K562 (cell line): ENCODE measurements at regions not wholly inside any gene's neighbourhood (a gene's known extent, or its start where the extent isn't known, plus 50 kb on each side); places are given as distances from the start of the nearest gene placed in this dataset.

ENCODE experiments used
- ATAC-seq: fragments of 200-7000 bp; cut with Tn5 transposase; 3 replicates; pipeline ENCODE4 v1.9.1; 2020; ENCODE audit warnings: moderate library complexity
- BruUV-seq: library from RNA; stranded (reverse); fragments of 400-500 nt; replicated peaks from 2 replicates; lab custom pipeline; 2021; lab: Mats Ljungman, UMichigan
- CTCF ChIA-PET: fragments of 300-600 bp; formaldehyde crosslinking; extraction: SDS; loops from one replicate; lab custom pipeline; 2021; ENCODE audit warnings: low intra/inter-chr PET ratio; lab: Yijun Ruan, JAX
- POLR2A ChIA-PET: fragments of 300-600, 350-650 bp; sonication (Branson Sonifier 250); formaldehyde crosslinking; extraction: SDS; loops from one replicate; lab custom pipeline; 2021; ENCODE audit warnings: antibody characterized with exemption, inconsistent platforms; lab: Yijun Ruan, JAX
- DNase-seq, 4 experiments: peaks; one replicate each; pipeline versions ENCODE4 v3.0.0 to v3.0.0-alpha.2; 2011 to 2018; ENCODE audit warnings: low spot score in 3 of 4, mixed read lengths in 3 of 4; ENCODE audit errors: extremely low read depth in 1 of 4
- FAIRE-seq: peaks from 2 replicates; lab custom pipeline; 2011; peaks lifted over from hg19 to GRCh38; lab: Jason Lieb, UNC
- H2AFZ ChIP-seq: 2 replicates; pipeline ENCODE4 v1.6.0; 2011; ENCODE audit warnings: low read depth, low read length, control low read depth, inconsistent platforms
- H3K27ac ChIP-seq: fragments of 200-600 bp; 3 replicates; pipeline ENCODE4 v1.8.0; 2011; ENCODE audit warnings: low read depth, mild to moderate bottlenecking, control low read depth, inconsistent platforms, low read length, moderate library complexity, mixed read lengths; ENCODE audit errors: extremely low read depth
- H3K27me3 ChIP-seq, 2 experiments: fragments of 300-600 bp in 1 of 2; 2 replicates in 1 of 2; 3 replicates in 1 of 2; pipeline versions ENCODE4 v1.6.0 to v1.8.0; 2011; ENCODE audit warnings: inconsistent platforms in 2 of 2, low read length in 2 of 2, mild to moderate bottlenecking in 1 of 2, mixed read lengths in 1 of 2, moderate library complexity in 1 of 2; ENCODE audit not compliant: control insufficient read depth in 2 of 2, insufficient read depth in 2 of 2
- H3K36me3 ChIP-seq: fragments of 300-600 bp; 3 replicates; pipeline ENCODE4 v1.8.0; 2011; ENCODE audit warnings: mild to moderate bottlenecking, low read length, inconsistent platforms; ENCODE audit not compliant: control insufficient read depth, insufficient read depth
- H3K4me1 ChIP-seq, 2 experiments: fragments of 200-600 bp in 1 of 2; replicated peaks in 1 of 2; 2 replicates in 1 of 2; 3 replicates in 1 of 2; pipeline versions ENCODE4 v1.5.1 to v1.8.0; 2011; ENCODE audit warnings: inconsistent platforms in 2 of 2, low read length in 2 of 2, mild to moderate bottlenecking in 1 of 2, mixed read lengths in 1 of 2, moderate library complexity in 1 of 2; ENCODE audit not compliant: control insufficient read depth in 2 of 2, insufficient read depth in 2 of 2
- H3K4me2 ChIP-seq: 2 replicates; pipeline ENCODE4 v1.6.1; 2011; ENCODE audit warnings: low read length, control low read depth, inconsistent platforms, mixed read lengths; ENCODE audit not compliant: insufficient read depth
- H3K4me3 ChIP-seq: fragments of 200-600 bp; sonication (generic), shearing (Covaris generic); 2 replicates; pipeline ENCODE4 v1.5.1; 2016; ENCODE audit warnings: control low read depth, inconsistent platforms
- H3K79me2 ChIP-seq: fragments of 200-600 bp; 3 replicates; pipeline ENCODE4 v1.8.0; 2011; ENCODE audit warnings: low read length, inconsistent platforms; ENCODE audit not compliant: control insufficient read depth, insufficient read depth
- H3K9ac ChIP-seq, 2 experiments: 2 replicates each; pipeline versions ENCODE4 v1.6.0 to v1.6.1; 2011; ENCODE audit warnings: low read depth in 2 of 2, low read length in 2 of 2, control low read depth in 1 of 2, inconsistent platforms in 1 of 2, mild to moderate bottlenecking in 1 of 2, mixed read lengths in 1 of 2; ENCODE audit not compliant: insufficient read depth in 1 of 2
- H3K9me1 ChIP-seq: one replicate; pipeline ENCODE4 v1.6.0; 2011; ENCODE audit warnings: inconsistent platforms, mild to moderate bottlenecking, low read length, moderate library complexity; ENCODE audit not compliant: control insufficient read depth, insufficient read depth
- H3K9me3 ChIP-seq: replicated peaks from 2 replicates; pipeline ENCODE4 v1.5.1; 2011; ENCODE audit warnings: low read depth, low read length, inconsistent platforms; ENCODE audit not compliant: control insufficient read depth, insufficient read depth
- H4K20me1 ChIP-seq: replicated peaks from 2 replicates; pipeline ENCODE4 v1.6.1; 2011; ENCODE audit warnings: low read length, inconsistent platforms, mixed read lengths; ENCODE audit not compliant: control insufficient read depth, insufficient read depth
- CGGBP1 ChIP-seq: fragments of 250-450 bp; sonication (Bioruptor Pico); IDR thresholded peaks from 2 replicates; pipeline ENCODE4 v1.9.0; 2021; ENCODE audit warnings: mild to moderate bottlenecking
- CTBP1 ChIP-seq: fragments of 450-650 bp; IDR thresholded peaks from 2 replicates; pipeline ENCODE4 v1.6.1; 2016; ENCODE audit warnings: borderline replicate concordance
- CTCF ChIP-seq, 3 experiments: IDR thresholded peaks in 2 of 3; conservative IDR thresholded peaks in 1 of 3; 2 replicates each; pipeline ENCODE4 v1.5.1; 2011 to 2012; ENCODE audit warnings: low read length in 3 of 3, mild to moderate bottlenecking in 3 of 3, control low read depth in 2 of 3, improper control_type of control experiment in 1 of 3, inconsistent platforms in 1 of 3, low read depth in 1 of 3, mixed read lengths in 1 of 3, moderate library complexity in 1 of 3; ENCODE audit not compliant: insufficient read depth in 2 of 3
- DEAF1 ChIP-seq: fragments of 450-650 bp; formaldehyde crosslinking; IDR thresholded peaks from 2 replicates; pipeline ENCODE4 v1.4.0; 2020; ENCODE audit warnings: mild to moderate bottlenecking, moderate library complexity
- MLLT1 ChIP-seq, 2 experiments: fragments of 450-650 bp; IDR thresholded peaks; 2 replicates each; pipeline ENCODE4 v1.6.1; 2016
- NFYB ChIP-seq: IDR thresholded peaks from 2 replicates; pipeline ENCODE4 v1.6.1; 2011; ENCODE audit warnings: mild to moderate bottlenecking, moderate library complexity; ENCODE audit not compliant: insufficient read length; ENCODE audit errors: extremely low read depth
- PRDM10 ChIP-seq: fragments of 450-650 bp; IDR thresholded peaks from 2 replicates; pipeline ENCODE4 v1.6.1; 2018; ENCODE audit not compliant: partially characterized antibody
- RAD21 ChIP-seq, 2 experiments: fragments of 250-450 bp in 1 of 2; fragments of 450-650 bp in 1 of 2; sonication (Bioruptor Pico) in 1 of 2; formaldehyde crosslinking in 1 of 2; IDR thresholded peaks in 1 of 2; conservative IDR thresholded peaks in 1 of 2; 2 replicates each; pipeline versions ENCODE4 v1.4.0 to v1.8.0; 2020 to 2022; ENCODE audit warnings: mild to moderate bottlenecking in 2 of 2, moderate library complexity in 1 of 2
- SMARCC2 ChIP-seq: fragments of 450-650 bp; IDR thresholded peaks from 2 replicates; pipeline ENCODE4 v1.6.1; 2017; ENCODE audit warnings: antibody characterized with exemption, moderate library complexity, mild to moderate bottlenecking, low read depth
- ZNF274 ChIP-seq: IDR thresholded peaks from 2 replicates; pipeline ENCODE4 v1.6.1; 2011; ENCODE audit warnings: low read depth, mild to moderate bottlenecking, low read length, moderate library complexity, borderline replicate concordance
- ZNF785 ChIP-seq: fragments of 250-450 bp; sonication (Bioruptor Pico); IDR thresholded peaks from 2 replicates; pipeline ENCODE4 v1.4.0; 2020; ENCODE audit warnings: mild to moderate bottlenecking
- WGBS: fragments of 100-300 bp; shearing (Covaris generic); methylation state at CpG from one replicate; pipeline ENCODE4 v1.1.6; 2016; ENCODE audit warnings: low coverage, mixed read lengths; ENCODE audit not compliant: insufficient coverage; ENCODE audit errors: missing lambda C conversion rate; 5-methylcytosine and 5-hydroxymethylcytosine counted together
- in situ Hi-C: fragments of 300-500 bp; cut with MboI; formaldehyde crosslinking; loops from 4 replicates; pipeline ENCODE4 v1.15.0; 2018; ENCODE audit warnings: inconsistent platforms, mixed read lengths
- intact Hi-C: fragments of 100-400 bp; cut with micrococcal nuclease; formaldehyde crosslinking; loops from 2 replicates; pipeline ENCODE4 v1.14.2; 2022

GRCh38 chr10:30186371-30186875, 127.0 kb upstream of the JCAD start:
- Histone ChIP-seq H3K79me2 (no peaks in the 10 kb centered on the region), H3K4me2 (peak overlapping the region; percentile 4; the same call in 1 of the 2 replicates), H2AFZ (no peak overlapping the region), H3K27ac (no peak overlapping the region), H3K9me3 (no peaks in the 10 kb centered on the region), H3K36me3 (no peaks in the 10 kb centered on the region), H3K4me3 (no peak overlapping the region), H3K9ac (0 out of 4 replicates have a peak overlapping the region, but pooled peaks of 1 of the 2 experiments have one; percentile 54), H3K9me1 (no peaks in the 10 kb centered on the region), H3K27me3 (peaks cover 22 to 45% of the 10 kb centered on the region in 2 experiments), H4K20me1 (no peaks in the 10 kb centered on the region), H3K4me1 (peaks cover 5 to 7% of the 10 kb centered on the region in 2 experiments; a peak in 3 of 5 replicates)
- FAIRE-seq = no peak
- CTCF ChIA-PET = interaction anchor here (1.2 kb wide), 1 partner anchor 188 kb away, joined by 4 read pairs; no protein-coding TSS in a partner anchor
- POLR2A ChIA-PET = interaction anchor here (1.4 to 1.6 kb wide), 2 partner anchors 33 to 35 kb away, joined by 4 to 5 read pairs; no protein-coding TSS in a partner anchor
- intact Hi-C loops = loop anchor here (10.0 kb wide), 1 partner anchor 172 kb away; no protein-coding TSS in a partner anchor
- BruUV-seq = no TSS peak
- DNase-seq = peak in 1 of 4 experiments; percentile 10
- ATAC-seq = no peak
- 10% methylated on average over 10 of the region's 10 CpGs for WGBS
- in situ Hi-C loops = no loop called here
- TF ChIP-seq PRDM10 (peak; percentile 40), ZNF785 (CRISPR knock-in tag) (no peak), MLLT1 (IDR thresholded peaks at IDR 0.05) (no peak), ZNF274 (no peak), RAD21 (CRISPR knock-in tag; conservative IDR thresholded peaks at IDR 0.05 in 1 of 2, IDR thresholded peaks at IDR 0.05 in 1 of 2) (peak; percentile 36 to 41), NFYB (no peak), CTCF (IDR thresholded peaks at IDR 0.05 in 2 of 3, conservative IDR thresholded peaks at IDR 0.05 in 1 of 3; ENCODE audit: insufficient read depth in 2 of 3, low read depth in 1 of 3, low read length in 3 of 3) (peak; percentile 23 to 48 (median 31); a peak in 4 of 6 replicates), CGGBP1 (CRISPR knock-in tag) (no peak), CTBP1 (0 out of 2 replicates have a peak, but pooled peaks have one; percentile 24), DEAF1 (CRISPR knock-in tag) (peak; percentile 29; the same call in 1 of the 2 replicates), SMARCC2 (no peak)
